GM23338 (cell line): ENCODE measurements at regions not wholly inside any gene's neighbourhood (a gene's known extent, or its start where the extent isn't known, plus 50 kb on each side); places are given as distances from the start of the nearest gene placed in this dataset.

Source experiments
- ATAC-seq: fragments of 200-7000 bp; cut with Tn5 transposase; 3 replicates; pipeline ENCODE4 v1.9.1; 2020
- DNase-seq: peaks from one replicate; pipeline ENCODE4 v3.0.0-alpha.2; 2015; ENCODE audit warnings: low spot score
- H2AFZ ChIP-seq: fragments of 200-600 bp; sonication (generic); 2 replicates; pipeline ENCODE4 v1.8.0; 2016; ENCODE audit warnings: antibody characterized with exemption, mild to moderate bottlenecking, moderate library complexity
- H3F3A ChIP-seq: fragments of 200-600 bp; sonication (generic); replicated peaks from 2 replicates; pipeline ENCODE4 v1.8.0; 2017; ENCODE audit warnings: antibody characterized with exemption, mixed run types, low read depth
- H3K27ac ChIP-seq: fragments of 200-600 bp; sonication (generic); 2 replicates; pipeline ENCODE4 v1.6.1; 2016; ENCODE audit warnings: low read depth
- H3K27me3 ChIP-seq: fragments of 200-600 bp; sonication (generic); 2 replicates; pipeline ENCODE4 v1.8.0; 2016; ENCODE audit warnings: mild to moderate bottlenecking, mixed run types, moderate library complexity; ENCODE audit not compliant: insufficient read depth
- H3K36me3 ChIP-seq: fragments of 200-600 bp; sonication (generic); 2 replicates; pipeline ENCODE4 v1.8.0; 2016; ENCODE audit warnings: mild to moderate bottlenecking; ENCODE audit not compliant: insufficient read depth
- H3K4me1 ChIP-seq: fragments of 200-600 bp; sonication (generic); 2 replicates; pipeline ENCODE4 v1.8.0; 2016; ENCODE audit warnings: mild to moderate bottlenecking, moderate library complexity; ENCODE audit not compliant: insufficient read depth
- H3K4me2 ChIP-seq: fragments of 200-600 bp; sonication (generic); 2 replicates; pipeline ENCODE4 v1.7.1; 2017; ENCODE audit warnings: mixed run types
- H3K4me3 ChIP-seq: fragments of 200-600 bp; sonication (generic); 2 replicates; pipeline ENCODE4 v1.6.1; 2016; ENCODE audit warnings: mixed run types
- H3K79me2 ChIP-seq: fragments of 200-600 bp; sonication (generic); replicated peaks from 2 replicates; pipeline ENCODE4 v1.8.0; 2017; ENCODE audit warnings: mild to moderate bottlenecking; ENCODE audit not compliant: insufficient read depth
- H3K9me2 ChIP-seq: fragments of 200-600 bp; sonication (generic); 2 replicates; pipeline ENCODE4 v1.8.0; 2017; ENCODE audit not compliant: insufficient read depth
- H4K20me1 ChIP-seq: fragments of 200-600 bp; sonication (generic); replicated peaks from 2 replicates; pipeline ENCODE4 v1.8.0; 2017; ENCODE audit warnings: mild to moderate bottlenecking; ENCODE audit not compliant: insufficient read depth
- H3K27ac Mint-ChIP-seq: 2 replicates; pipeline ENCODE4 v1.8.0; 2020; ENCODE audit warnings: inconsistent platforms, mild to moderate bottlenecking, moderate library complexity, mixed read lengths
- H3K27me3 Mint-ChIP-seq: 3 replicates; pipeline ENCODE4 v1.8.0; 2022; ENCODE audit warnings: low read depth, mild to moderate bottlenecking, moderate library complexity, mixed read lengths, inconsistent platforms; ENCODE audit not compliant: insufficient read depth, poor library complexity
- H3K36me3 Mint-ChIP-seq: 3 replicates; pipeline ENCODE4 v1.8.0; 2021; ENCODE audit warnings: low read depth, mild to moderate bottlenecking, inconsistent platforms, moderate library complexity, mixed read lengths
- H3K4me1 Mint-ChIP-seq: 3 replicates; pipeline ENCODE4 v1.8.0; 2020; ENCODE audit warnings: mild to moderate bottlenecking, inconsistent platforms, mixed read lengths
- H3K4me3 Mint-ChIP-seq: 3 replicates; pipeline ENCODE4 v1.8.0; 2021; ENCODE audit warnings: moderate library complexity, mild to moderate bottlenecking, inconsistent platforms, mixed read lengths
- H3K9me3 Mint-ChIP-seq: 3 replicates; pipeline ENCODE4 v1.8.0; 2020; ENCODE audit warnings: moderate library complexity, mild to moderate bottlenecking, inconsistent platforms, mixed read lengths
- EZH2 ChIP-seq: fragments of 200-600 bp; sonication (generic); IDR thresholded peaks from one replicate; pipeline ENCODE4 v1.8.0; 2017; ENCODE audit warnings: antibody characterized with exemption, mild to moderate bottlenecking, low read depth; ENCODE audit not compliant: unreplicated experiment
- EZH2phosphoT487 ChIP-seq: fragments of 200-600 bp; sonication (generic); IDR thresholded peaks from one replicate; pipeline ENCODE4 v1.8.1; 2018; ENCODE audit warnings: antibody characterized with exemption; ENCODE audit not compliant: unreplicated experiment
- POLR2AphosphoS5 ChIP-seq: IDR thresholded peaks from 2 replicates; pipeline ENCODE4 v1.6.1; 2016; ENCODE audit warnings: antibody characterized with exemption, low read depth
- TF ChIP-seq, protein P1 (sequence below): fragments of 250-450 bp; sonication (Bioruptor Pico); IDR thresholded peaks from 2 replicates; pipeline ENCODE4 v1.5.0; 2020; ENCODE audit warnings: mild to moderate bottlenecking, moderate library complexity
- TF ChIP-seq, protein P2 (sequence below), 2 experiments: fragments of 200-600 bp in 1 of 2; sonication (generic) in 1 of 2; conservative IDR thresholded peaks; 2 replicates each; pipeline versions ENCODE4 v1.5.1 to v1.6.1; 2016 to 2017; ENCODE audit warnings: antibody characterized with exemption in 2 of 2, low read depth in 2 of 2, mild to moderate bottlenecking in 2 of 2, moderate library complexity in 1 of 2
- TF ChIP-seq, protein P3 (sequence below): IDR thresholded peaks from one replicate; pipeline ENCODE4 v1.6.1; 2018; ENCODE audit warnings: antibody characterized with exemption; ENCODE audit not compliant: unreplicated experiment
- TF ChIP-seq, protein P4 (sequence below): IDR thresholded peaks from 2 replicates; pipeline ENCODE4 v1.6.1; 2016; ENCODE audit warnings: antibody characterized with exemption

DNA sequence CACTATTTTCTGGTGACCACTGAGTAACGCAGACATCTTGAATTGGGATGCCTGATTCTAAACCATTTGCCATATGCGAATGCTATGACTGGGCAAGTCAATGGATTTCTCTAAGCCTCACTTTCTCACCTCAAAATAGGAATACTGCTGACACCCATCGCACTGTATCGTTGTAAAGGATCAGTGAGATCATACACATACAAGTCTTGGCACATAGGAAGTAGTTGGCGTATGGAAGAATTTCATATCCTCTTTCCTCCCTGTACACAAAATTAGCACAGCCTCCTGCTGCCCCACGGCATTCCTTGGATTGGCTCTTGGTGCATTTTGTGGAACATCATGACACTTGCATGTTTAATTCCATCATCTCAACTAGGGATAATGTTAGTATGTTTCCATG lies 366.9 kb downstream of the CMPK2 start:
- Mint-ChIP-seq H3K9me3 (peaks cover 56% of the 10 kb centered on the region), H3K27me3 (peaks cover 1% of the 10 kb centered on the region), H3K4me1 (no peaks in the 10 kb centered on the region), H3K27ac (no peak overlapping the region), H3K4me3 (no peak overlapping the region), H3K36me3 (peaks cover 3% of the 10 kb centered on the region; the same call in 2 of the 3 replicates)
- H3K79me2 ChIP-seq = no peaks in the 10 kb centered on the region
- ATAC-seq = no peak
- no peaks in the 10 kb centered on the region for H3K4me1 ChIP-seq
- no peak overlapping the region for H3K4me3 ChIP-seq
- H3K27me3 ChIP-seq = no peaks in the 10 kb centered on the region
- no peak for DNase-seq
- H3F3A ChIP-seq = no peaks in the 10 kb centered on the region
- no peaks in the 10 kb centered on the region for H3K36me3 ChIP-seq
- TF ChIP-seq, protein P1, sequence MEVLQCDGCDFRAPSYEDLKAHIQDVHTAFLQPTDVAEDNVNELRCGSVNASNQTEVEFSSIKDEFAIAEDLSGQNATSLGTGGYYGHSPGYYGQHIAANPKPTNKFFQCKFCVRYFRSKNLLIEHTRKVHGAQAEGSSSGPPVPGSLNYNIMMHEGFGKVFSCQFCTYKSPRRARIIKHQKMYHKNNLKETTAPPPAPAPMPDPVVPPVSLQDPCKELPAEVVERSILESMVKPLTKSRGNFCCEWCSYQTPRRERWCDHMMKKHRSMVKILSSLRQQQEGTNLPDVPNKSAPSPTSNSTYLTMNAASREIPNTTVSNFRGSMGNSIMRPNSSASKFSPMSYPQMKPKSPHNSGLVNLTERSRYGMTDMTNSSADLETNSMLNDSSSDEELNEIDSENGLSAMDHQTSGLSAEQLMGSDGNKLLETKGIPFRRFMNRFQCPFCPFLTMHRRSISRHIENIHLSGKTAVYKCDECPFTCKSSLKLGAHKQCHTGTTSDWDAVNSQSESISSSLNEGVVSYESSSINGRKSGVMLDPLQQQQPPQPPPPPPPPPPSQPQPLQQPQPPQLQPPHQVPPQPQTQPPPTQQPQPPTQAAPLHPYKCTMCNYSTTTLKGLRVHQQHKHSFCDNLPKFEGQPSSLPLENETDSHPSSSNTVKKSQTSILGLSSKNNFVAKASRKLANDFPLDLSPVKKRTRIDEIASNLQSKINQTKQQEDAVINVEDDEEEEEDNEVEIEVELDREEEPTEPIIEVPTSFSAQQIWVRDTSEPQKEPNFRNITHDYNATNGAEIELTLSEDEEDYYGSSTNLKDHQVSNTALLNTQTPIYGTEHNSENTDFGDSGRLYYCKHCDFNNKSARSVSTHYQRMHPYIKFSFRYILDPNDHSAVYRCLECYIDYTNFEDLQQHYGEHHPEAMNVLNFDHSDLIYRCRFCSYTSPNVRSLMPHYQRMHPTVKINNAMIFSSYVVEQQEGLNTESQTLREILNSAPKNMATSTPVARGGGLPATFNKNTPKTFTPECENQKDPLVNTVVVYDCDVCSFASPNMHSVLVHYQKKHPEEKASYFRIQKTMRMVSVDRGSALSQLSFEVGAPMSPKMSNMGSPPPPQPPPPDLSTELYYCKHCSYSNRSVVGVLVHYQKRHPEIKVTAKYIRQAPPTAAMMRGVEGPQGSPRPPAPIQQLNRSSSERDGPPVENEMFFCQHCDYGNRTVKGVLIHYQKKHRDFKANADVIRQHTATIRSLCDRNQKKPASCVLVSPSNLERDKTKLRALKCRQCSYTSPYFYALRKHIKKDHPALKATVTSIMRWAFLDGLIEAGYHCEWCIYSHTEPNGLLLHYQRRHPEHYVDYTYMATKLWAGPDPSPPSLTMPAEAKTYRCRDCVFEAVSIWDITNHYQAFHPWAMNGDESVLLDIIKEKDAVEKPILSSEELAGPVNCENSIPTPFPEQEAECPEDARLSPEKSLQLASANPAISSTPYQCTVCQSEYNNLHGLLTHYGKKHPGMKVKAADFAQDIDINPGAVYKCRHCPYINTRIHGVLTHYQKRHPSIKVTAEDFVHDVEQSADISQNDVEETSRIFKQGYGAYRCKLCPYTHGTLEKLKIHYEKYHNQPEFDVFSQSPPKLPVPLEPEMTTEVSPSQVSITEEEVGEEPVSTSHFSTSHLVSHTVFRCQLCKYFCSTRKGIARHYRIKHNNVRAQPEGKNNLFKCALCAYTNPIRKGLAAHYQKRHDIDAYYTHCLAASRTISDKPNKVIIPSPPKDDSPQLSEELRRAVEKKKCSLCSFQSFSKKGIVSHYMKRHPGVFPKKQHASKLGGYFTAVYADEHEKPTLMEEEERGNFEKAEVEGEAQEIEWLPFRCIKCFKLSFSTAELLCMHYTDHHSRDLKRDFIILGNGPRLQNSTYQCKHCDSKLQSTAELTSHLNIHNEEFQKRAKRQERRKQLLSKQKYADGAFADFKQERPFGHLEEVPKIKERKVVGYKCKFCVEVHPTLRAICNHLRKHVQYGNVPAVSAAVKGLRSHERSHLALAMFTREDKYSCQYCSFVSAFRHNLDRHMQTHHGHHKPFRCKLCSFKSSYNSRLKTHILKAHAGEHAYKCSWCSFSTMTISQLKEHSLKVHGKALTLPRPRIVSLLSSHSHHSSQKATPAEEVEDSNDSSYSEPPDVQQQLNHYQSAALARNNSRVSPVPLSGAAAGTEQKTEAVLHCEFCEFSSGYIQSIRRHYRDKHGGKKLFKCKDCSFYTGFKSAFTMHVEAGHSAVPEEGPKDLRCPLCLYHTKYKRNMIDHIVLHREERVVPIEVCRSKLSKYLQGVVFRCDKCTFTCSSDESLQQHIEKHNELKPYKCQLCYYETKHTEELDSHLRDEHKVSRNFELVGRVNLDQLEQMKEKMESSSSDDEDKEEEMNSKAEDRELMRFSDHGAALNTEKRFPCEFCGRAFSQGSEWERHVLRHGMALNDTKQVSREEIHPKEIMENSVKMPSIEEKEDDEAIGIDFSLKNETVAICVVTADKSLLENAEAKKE = no peak
- TF ChIP-seq POLR2AphosphoS5 (no peak), EZH2phosphoT487 (no peak), EZH2 (no peak)
- TF ChIP-seq, protein P2, sequence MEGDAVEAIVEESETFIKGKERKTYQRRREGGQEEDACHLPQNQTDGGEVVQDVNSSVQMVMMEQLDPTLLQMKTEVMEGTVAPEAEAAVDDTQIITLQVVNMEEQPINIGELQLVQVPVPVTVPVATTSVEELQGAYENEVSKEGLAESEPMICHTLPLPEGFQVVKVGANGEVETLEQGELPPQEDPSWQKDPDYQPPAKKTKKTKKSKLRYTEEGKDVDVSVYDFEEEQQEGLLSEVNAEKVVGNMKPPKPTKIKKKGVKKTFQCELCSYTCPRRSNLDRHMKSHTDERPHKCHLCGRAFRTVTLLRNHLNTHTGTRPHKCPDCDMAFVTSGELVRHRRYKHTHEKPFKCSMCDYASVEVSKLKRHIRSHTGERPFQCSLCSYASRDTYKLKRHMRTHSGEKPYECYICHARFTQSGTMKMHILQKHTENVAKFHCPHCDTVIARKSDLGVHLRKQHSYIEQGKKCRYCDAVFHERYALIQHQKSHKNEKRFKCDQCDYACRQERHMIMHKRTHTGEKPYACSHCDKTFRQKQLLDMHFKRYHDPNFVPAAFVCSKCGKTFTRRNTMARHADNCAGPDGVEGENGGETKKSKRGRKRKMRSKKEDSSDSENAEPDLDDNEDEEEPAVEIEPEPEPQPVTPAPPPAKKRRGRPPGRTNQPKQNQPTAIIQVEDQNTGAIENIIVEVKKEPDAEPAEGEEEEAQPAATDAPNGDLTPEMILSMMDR (conservative IDR thresholded peaks at IDR 0.05; ENCODE audit: low read depth in 2 of 2) = no peak
- TF ChIP-seq, protein P3, sequence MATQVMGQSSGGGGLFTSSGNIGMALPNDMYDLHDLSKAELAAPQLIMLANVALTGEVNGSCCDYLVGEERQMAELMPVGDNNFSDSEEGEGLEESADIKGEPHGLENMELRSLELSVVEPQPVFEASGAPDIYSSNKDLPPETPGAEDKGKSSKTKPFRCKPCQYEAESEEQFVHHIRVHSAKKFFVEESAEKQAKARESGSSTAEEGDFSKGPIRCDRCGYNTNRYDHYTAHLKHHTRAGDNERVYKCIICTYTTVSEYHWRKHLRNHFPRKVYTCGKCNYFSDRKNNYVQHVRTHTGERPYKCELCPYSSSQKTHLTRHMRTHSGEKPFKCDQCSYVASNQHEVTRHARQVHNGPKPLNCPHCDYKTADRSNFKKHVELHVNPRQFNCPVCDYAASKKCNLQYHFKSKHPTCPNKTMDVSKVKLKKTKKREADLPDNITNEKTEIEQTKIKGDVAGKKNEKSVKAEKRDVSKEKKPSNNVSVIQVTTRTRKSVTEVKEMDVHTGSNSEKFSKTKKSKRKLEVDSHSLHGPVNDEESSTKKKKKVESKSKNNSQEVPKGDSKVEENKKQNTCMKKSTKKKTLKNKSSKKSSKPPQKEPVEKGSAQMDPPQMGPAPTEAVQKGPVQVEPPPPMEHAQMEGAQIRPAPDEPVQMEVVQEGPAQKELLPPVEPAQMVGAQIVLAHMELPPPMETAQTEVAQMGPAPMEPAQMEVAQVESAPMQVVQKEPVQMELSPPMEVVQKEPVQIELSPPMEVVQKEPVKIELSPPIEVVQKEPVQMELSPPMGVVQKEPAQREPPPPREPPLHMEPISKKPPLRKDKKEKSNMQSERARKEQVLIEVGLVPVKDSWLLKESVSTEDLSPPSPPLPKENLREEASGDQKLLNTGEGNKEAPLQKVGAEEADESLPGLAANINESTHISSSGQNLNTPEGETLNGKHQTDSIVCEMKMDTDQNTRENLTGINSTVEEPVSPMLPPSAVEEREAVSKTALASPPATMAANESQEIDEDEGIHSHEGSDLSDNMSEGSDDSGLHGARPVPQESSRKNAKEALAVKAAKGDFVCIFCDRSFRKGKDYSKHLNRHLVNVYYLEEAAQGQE = no peak
- TF ChIP-seq, protein P4, sequence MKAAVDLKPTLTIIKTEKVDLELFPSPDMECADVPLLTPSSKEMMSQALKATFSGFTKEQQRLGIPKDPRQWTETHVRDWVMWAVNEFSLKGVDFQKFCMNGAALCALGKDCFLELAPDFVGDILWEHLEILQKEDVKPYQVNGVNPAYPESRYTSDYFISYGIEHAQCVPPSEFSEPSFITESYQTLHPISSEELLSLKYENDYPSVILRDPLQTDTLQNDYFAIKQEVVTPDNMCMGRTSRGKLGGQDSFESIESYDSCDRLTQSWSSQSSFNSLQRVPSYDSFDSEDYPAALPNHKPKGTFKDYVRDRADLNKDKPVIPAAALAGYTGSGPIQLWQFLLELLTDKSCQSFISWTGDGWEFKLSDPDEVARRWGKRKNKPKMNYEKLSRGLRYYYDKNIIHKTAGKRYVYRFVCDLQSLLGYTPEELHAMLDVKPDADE = no peak
- no peaks in the 10 kb centered on the region for H4K20me1 ChIP-seq
- H3K27ac ChIP-seq = no peak overlapping the region
- no peak overlapping the region for H2AFZ ChIP-seq
- no peak overlapping the region for H3K4me2 ChIP-seq
- no peaks in the 10 kb centered on the region for H3K9me2 ChIP-seq
